NCI-H524 (cell line): ENCODE measurements at regions not wholly inside any gene's neighbourhood (a gene's known extent, or its start where the extent isn't known, plus 50 kb on each side); places are given as distances from the start of the nearest gene placed in this dataset.
"Not testable (repeated sequence)": the region's sequence is repeated elsewhere in the genome, so short reads cannot be mapped to it uniquely, and the experiment has no call there.

Experiments
- DNase-seq, 2 experiments: peaks; one replicate each; lab custom pipeline; 2025; lab: John Stamatoyannopoulos, UW

DNA sequence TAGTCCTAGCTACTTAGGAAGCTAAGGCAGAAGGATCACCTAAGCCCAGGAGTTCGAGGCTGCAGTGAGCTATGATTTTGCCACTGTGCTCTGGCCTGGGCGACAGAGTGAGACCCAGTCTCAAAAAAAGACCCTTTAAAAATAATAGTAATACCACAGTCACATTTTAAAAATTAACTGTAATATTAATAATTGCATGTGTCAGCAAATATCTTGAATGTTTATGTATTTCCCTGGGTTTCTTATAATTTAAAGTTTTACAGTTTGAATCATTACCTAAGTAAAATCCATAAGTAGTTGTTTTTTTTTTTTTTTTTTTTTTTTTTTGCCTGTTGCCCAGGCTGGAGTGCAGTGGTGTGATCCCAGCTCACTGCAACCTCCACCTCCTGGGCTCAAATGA is 69.2 kb downstream of the LYZL2 start:
- DNase-seq = no peak

DNA sequence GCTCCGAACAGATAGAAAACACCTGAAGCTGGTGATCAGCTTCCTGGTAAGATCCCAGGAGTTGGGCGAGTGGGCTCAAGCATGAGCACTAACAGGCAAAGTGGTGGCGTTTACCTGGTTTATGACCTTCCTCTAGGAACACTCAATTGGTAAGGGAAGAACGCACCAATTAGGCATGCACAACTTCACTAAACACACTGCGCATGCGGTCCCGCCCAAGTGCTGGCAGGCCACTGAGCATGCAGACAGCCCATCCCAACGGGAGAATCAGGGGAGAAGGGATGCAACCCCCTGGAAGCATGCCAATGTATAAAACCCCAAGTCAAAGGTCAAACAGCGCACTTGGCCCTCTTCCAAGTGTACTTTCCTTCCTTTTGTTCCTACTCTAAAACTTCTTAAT is 70.4 kb downstream of the LYZL2 start:
- DNase-seq = no peak

GRCh38 chr10:30558411-30558810 is 71.1 kb downstream of the LYZL2 start:
- no peak for DNase-seq

DNA sequence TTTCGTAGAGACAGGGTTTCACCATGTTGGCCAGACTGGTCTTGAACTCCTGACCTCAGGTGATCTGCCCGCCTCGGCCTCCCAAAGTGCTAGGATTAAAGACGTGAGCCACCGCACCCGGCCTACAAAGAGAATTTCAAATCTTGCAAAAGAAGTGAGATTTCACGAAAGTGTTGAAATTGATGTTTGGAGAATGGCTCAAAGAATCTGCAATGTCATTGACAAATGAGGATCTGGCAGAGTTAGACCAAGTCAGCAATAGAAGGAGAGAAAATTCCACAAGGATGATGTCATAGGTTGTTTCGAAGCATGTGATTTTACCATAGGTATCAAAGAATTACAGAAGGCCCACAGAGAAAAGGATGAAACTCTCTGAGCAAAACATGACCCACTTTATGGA is 71.7 kb downstream of the LYZL2 start:
- DNase-seq = no peak

GRCh38 chr10:30556189-30556588 is 73.4 kb downstream of the LYZL2 start:
- DNase-seq = no peak

GRCh38 chr10:30555465-30555864 is 74.1 kb downstream of the LYZL2 start:
- DNase-seq = no peak

GRCh38 chr10:30554440-30554825 is 75.1 kb downstream of the LYZL2 start:
- no peak for DNase-seq

GRCh38 chr10:30553626-30554439 is 75.7 kb downstream of the LYZL2 start:
- DNase-seq = no peak

GRCh38 chr10:30553018-30553625 is 76.4 kb downstream of the LYZL2 start:
- DNase-seq = no peak

DNA sequence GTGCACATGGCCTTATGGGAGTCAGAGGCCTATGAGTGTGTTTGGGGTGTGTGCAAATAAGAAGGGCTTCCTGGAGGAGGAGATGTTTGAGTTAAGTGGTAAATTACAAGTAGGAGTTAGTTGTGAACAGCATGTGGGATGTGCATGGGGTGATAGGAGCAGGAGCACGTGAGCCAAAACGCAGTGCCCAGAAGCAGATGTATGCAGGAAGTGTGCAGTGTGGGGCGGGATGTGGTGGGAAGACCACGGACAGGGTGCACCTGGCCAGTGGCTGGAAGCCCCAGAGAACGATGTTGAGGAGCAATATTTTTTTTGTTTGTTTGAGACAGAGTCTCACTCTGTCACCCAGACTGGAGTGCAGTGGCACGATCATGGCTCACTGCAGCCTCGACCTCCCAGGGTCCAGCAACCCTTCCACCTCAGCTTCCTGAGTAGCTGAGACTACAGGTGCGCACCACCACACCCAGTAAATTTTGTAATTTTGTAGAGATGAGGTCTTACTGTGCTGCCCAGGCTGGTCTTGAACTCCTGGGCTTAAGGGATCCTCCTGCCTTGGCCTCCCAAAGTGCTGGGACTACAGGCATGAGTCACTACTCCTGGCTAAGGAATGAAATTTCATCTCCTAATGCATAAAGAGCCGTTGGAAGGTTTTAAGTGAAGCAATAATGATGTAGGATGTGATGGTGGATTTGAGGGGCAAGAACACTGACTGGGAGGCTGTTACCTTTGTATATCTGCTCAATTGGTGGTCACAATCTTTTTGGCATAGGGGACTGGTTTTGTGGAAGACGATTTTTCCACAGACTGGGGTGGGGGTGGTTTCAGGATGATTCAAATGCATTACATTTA is 78.4 kb downstream of the LYZL2 start:
- no peak for DNase-seq

DNA sequence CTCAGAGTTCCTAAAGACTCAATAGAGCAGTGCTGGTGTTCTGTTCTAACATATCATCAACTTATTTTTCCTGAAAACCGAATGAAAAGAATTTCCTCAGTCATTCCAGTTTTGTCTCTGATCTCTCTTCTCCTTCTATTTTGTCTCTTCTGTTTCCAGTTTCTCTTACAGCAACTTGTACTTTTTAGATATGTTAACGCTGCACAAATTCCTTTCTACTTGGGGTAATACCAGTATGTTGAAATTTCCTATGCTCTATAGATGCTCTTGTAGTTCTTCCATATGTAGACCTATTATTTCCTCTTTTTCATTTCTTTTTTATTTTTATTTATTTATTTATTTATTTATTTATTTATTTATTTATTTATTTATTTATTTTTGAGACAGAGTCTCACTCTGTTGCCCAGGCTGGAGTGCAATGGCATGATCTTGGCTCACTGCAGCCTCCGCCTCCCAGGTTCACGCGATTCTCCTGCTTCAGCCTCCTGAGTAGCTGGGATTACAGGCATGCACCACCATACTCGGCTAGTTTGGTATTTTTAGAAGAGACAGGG is 80.3 kb downstream of the LYZL2 start:
- DNase-seq = not testable (repeated sequence)

- DNase-seq = no peak
Observed at GRCh38 chr10:30546511-30546910, 83.0 kb downstream of the LYZL2 start.

DNA sequence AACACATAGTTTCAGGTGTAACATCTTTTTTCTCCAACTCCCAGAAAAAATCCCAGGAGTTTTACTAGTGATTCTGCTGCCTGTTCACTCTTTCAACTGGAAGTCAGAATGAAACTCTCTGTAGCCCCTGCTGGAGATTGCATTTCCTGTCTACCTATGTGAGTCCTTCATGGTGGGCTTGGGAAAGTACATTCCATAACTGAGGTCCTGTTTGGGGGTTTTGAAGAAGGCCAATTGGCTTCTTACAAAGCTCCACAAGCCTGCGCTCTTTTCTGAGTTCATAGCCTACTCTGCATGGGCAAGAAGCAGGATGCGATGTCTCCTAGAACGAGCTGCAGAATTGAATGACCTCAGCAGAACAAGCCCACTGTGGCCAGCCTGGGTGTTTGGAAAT is 86.7 kb downstream of the LYZL2 start:
- DNase-seq = no peak

- no peak for DNase-seq
Observed at GRCh38 chr10:30542001-30542894, 87.3 kb downstream of the LYZL2 start.

DNA sequence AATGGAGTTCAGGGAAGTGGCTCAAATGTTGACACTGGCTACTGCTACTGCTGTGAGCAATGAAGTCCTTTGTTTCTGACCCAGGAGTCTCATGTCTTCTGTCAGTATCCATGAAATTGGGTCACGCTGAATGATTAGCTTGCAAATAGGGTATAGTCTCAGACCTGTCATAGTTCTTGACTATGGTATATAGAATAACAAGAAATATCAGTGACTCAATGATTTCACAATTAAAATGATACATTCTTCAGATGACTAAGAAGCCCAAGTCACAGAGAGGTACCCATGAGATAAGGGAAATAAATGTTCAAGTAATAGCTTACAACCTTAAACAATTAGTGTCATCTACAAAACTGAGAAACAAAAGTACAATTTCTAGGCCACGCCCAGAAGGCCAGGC is 89.3 kb downstream of the LYZL2 start:
- DNase-seq = no peak

- no peak for DNase-seq
Observed at GRCh38 chr10:30538086-30538485, 91.5 kb downstream of the LYZL2 start.

- DNase-seq = no peak
Observed at GRCh38 chr10:30537586-30537985, 92.0 kb downstream of the LYZL2 start.

DNA sequence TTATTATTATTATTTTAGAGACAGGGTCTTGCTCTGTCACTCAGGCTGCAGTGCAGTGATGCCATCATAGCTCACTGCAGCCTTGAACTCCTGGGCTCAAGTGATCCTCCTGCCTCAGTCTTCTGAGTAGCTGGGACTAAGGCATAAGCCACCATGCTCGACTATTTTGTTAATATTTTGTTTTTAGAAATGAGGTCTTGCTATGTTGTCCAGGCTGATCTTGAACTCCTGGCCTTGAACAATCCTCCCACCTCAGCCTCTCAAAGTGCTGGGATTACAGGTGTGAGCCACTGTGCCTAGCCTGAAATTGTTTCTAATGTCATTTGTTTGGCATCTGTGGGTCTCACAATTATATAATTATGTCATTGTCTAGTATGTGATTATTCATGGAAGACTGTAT is 92.4 kb downstream of the LYZL2 start:
- DNase-seq = not testable (repeated sequence)

- no peak for DNase-seq
Observed at GRCh38 chr10:30536578-30536977, 93.0 kb downstream of the LYZL2 start.

DNA sequence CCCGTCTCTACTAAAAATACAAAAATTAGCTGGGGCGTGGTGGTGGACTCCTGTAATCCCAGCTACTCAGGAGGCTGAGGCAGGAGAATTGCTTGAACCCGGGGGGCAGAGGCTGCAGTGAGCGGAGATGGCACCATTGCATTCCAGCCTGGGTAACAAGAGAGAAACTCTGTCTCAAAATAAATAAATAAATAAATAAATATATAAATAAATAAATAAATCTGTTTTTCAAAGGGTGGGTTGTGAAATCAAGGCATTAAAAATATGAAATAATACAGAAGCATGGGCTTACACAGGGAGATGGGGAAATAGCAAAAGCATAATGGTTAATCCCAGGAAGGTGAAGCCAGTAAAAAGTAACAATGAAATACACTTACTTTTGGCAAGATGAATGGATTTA is 93.9 kb downstream of the LYZL2 start:
- no peak for DNase-seq

GRCh38 chr10:30534465-30535144 is 94.9 kb downstream of the LYZL2 start:
- DNase-seq = peak in 1 of 2 experiments; percentile 33
